OCI-LY1 (cell line): ENCODE measurements at regions not wholly inside any gene's neighbourhood (a gene's known extent, or its start where the extent isn't known, plus 50 kb on each side); places are given as distances from the start of the nearest gene placed in this dataset.

Source experiments
- CTCF ChIP-seq: fragments of 200-600 bp; sonication (generic), shearing (Covaris generic); IDR thresholded peaks from 2 replicates; pipeline ENCODE4 v1.5.1; 2017; ENCODE audit warnings: mild to moderate bottlenecking, antibody characterized with exemption, low read length, moderate library complexity, mixed read lengths
- EZH2 ChIP-seq: fragments of 200-600 bp; sonication (generic), shearing (Covaris generic); IDR thresholded peaks from 2 replicates; pipeline ENCODE4 v1.8.0; 2017; ENCODE audit warnings: borderline replicate concordance, mixed run types, mild to moderate bottlenecking, antibody characterized with exemption, low read length, moderate library complexity, mixed read lengths

GRCh38 chr2:21761361-21761760 is 637.6 kb downstream of the TDRD15 start:
- TF ChIP-seq EZH2: no peak
- no peak for TF ChIP-seq CTCF
